Neural progenitor cell (in vitro differentiated cells): ENCODE measurements at regions not wholly inside any gene's neighbourhood (a gene's known extent, or its start where the extent isn't known, plus 50 kb on each side); places are given as distances from the start of the nearest gene placed in this dataset.

Experiments used
- EZH2phosphoT487 ChIP-seq: fragments of 200-600 bp; sonication (generic); IDR thresholded peaks from 2 replicates; pipeline ENCODE4 v1.6.1; 2017; ENCODE audit warnings: antibody characterized with exemption
- TF ChIP-seq, protein P1 (sequence below): fragments of 200-600 bp; sonication (generic); IDR thresholded peaks from 2 replicates; pipeline ENCODE4 v1.5.1; 2017; ENCODE audit warnings: antibody characterized with exemption, mild to moderate bottlenecking

DNA sequence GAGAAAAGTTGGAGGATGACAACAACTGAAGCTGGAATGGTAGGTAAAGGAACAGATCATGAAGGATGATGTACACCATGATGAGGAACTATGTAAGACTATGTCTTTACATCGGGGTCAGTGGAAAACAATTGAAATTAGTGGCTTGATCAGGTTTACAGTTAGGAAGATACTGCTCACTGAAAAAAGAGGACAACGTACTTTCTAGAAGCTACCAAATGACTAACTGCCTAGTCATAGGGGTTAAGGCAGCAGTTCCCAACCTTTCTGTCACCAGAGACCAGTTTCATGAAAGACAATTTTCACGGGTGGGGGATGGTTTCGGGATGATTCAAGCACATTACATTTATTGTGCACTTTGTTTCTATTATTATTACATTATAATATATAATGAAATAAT, 91.6 kb upstream of the ANKRD1 start:
- TF ChIP-seq, protein P1, sequence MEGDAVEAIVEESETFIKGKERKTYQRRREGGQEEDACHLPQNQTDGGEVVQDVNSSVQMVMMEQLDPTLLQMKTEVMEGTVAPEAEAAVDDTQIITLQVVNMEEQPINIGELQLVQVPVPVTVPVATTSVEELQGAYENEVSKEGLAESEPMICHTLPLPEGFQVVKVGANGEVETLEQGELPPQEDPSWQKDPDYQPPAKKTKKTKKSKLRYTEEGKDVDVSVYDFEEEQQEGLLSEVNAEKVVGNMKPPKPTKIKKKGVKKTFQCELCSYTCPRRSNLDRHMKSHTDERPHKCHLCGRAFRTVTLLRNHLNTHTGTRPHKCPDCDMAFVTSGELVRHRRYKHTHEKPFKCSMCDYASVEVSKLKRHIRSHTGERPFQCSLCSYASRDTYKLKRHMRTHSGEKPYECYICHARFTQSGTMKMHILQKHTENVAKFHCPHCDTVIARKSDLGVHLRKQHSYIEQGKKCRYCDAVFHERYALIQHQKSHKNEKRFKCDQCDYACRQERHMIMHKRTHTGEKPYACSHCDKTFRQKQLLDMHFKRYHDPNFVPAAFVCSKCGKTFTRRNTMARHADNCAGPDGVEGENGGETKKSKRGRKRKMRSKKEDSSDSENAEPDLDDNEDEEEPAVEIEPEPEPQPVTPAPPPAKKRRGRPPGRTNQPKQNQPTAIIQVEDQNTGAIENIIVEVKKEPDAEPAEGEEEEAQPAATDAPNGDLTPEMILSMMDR = no peak
- TF ChIP-seq EZH2phosphoT487 = no peak
